ENCODE measurements at regions not wholly inside any gene's neighbourhood (a gene's known extent, or its start where the extent isn't known, plus 50 kb on each side); places are given as distances from the start of the nearest gene placed in this dataset.

- no peak overlapping the region for H2AK9ac ChIP-seq (replicated peaks; ENCODE audit: low read depth, low read length, poor library complexity)
- no peaks in the 10 kb centered on the region for H3K9me3 ChIP-seq (ENCODE audit: control insufficient read depth, insufficient read depth, low read length)
- H4K8ac ChIP-seq (ENCODE audit: low read depth in 2 of 2, low read length in 2 of 2): peak overlapping the region in 1 of 2 experiments; percentile 4; a peak in 1 of 4 replicates
- peak overlapping the region; percentile 56; the same call in 1 of the 2 replicates for H2AK5ac ChIP-seq (ENCODE audit: low read depth, low read length)
- no TSS peak for BruUV-seq (replicated peaks)
- POLR2A ChIA-PET (ENCODE audit: unreplicated experiment): no interaction called here
- in situ Hi-C loops (cut with MboI; ENCODE audit: low sequenced_read_pairs) (no loop called here), intact Hi-C loops (cut with micrococcal nuclease) (loop anchor here (5.0 to 10.0 kb wide), 2 partner anchors 421 to 471 kb away; no protein-coding TSS in a partner anchor), dilution Hi-C loops (cut with HindIII; ENCODE audit: low sequenced_read_pairs, unreplicated experiment) (no loop called here)
- WGBS, 2 experiments (ENCODE audit: extremely low coverage in 2 of 2, insufficient read length in 1 of 2): no CpG with 5 or more reads among the region's 1 CpG
- no peaks in the 10 kb centered on the region for H4K20me1 ChIP-seq (ENCODE audit: insufficient read depth, low read length)
- H4K91ac ChIP-seq (ENCODE audit: insufficient read depth, low read depth, low read length): peak overlapping the region; percentile 66; the same call in 1 of the 2 replicates
- peak overlapping the region; percentile 33; the same call in 1 of the 2 replicates for H3K23ac ChIP-seq (ENCODE audit: low read depth, low read length)
- peak overlapping the region; percentile 38 for H2BK120ac ChIP-seq (ENCODE audit: low read depth, low read length)
- TF ChIP-seq MAFK (IDR thresholded peaks at IDR 0.05; ENCODE audit: low read depth, low read length) (no peak), BHLHE40 (IDR thresholded peaks at IDR 0.05; ENCODE audit: low read depth, low read length) (0 out of 2 replicates have a peak, but pooled peaks have one; percentile 24)
- peak overlapping the region; percentile 85; the same call in 1 of the 2 replicates for H3K14ac ChIP-seq (replicated peaks; ENCODE audit: low read depth, low read length)
- H2AFZ ChIP-seq (replicated peaks; ENCODE audit: low read length, poor library complexity): no peak overlapping the region
- H3K36me3 ChIP-seq (ENCODE audit: control insufficient read depth, insufficient read depth, low read length): no peaks in the 10 kb centered on the region
- H3K56ac ChIP-seq (ENCODE audit: extremely low read depth, insufficient read depth, low read length): peak overlapping the region; percentile 12; the same call in 1 of the 2 replicates
- H3K9ac ChIP-seq (ENCODE audit: low read depth, low read length): no peak overlapping the region
- H4K5ac ChIP-seq (ENCODE audit: low read depth, low read length): 0 out of 2 replicates have a peak overlapping the region, but pooled peaks have one; percentile 59
- peaks cover 12% of the 10 kb centered on the region for H3K4me1 ChIP-seq (ENCODE audit: control insufficient read depth, insufficient read depth, low read length)
- peak overlapping the region; percentile 50; the same call in 1 of the 2 replicates for H3K4ac ChIP-seq (ENCODE audit: low read depth, low read length)
- H2BK15ac ChIP-seq (ENCODE audit: low read depth, low read length): peak overlapping the region; percentile 23; the same call in 2 of the 3 replicates
- H3K4me3 ChIP-seq (ENCODE audit: insufficient read depth, low read depth, low read length): no peak overlapping the region
- H3K18ac ChIP-seq (ENCODE audit: low read depth, low read length): peak overlapping the region; percentile 59; the same call in 1 of the 2 replicates
- peak overlapping the region; percentile 14; the same call in 1 of the 2 replicates for H2BK20ac ChIP-seq (ENCODE audit: low read depth, low read length)
- H3K4me2 ChIP-seq (ENCODE audit: low read depth, low read length): no peak overlapping the region
- CTCF ChIA-PET: interaction anchor here (0.9 kb wide), 1 partner anchor 17 kb away, joined by 4 read pairs; no protein-coding TSS in a partner anchor
- H2BK5ac ChIP-seq (ENCODE audit: low read depth, low read length, poor library complexity, severe bottlenecking): peak overlapping the region; percentile 27
- H3K9me1 ChIP-seq (ENCODE audit: insufficient read depth, low read length): no peaks in the 10 kb centered on the region
- H3K27ac ChIP-seq (ENCODE audit: insufficient read depth, low read length): no peak overlapping the region
- ATAC-seq (ENCODE audit: low read depth): peak; percentile 37
- peak; percentile 69 for DNase-seq
- no peaks in the 10 kb centered on the region for H3K79me1 ChIP-seq (ENCODE audit: low read depth in 1 of 2, low read length in 2 of 2)
- H3K27me3 ChIP-seq (ENCODE audit: control insufficient read depth, insufficient read depth, low read length): no peaks in the 10 kb centered on the region
These were observed 472.4 kb downstream of the ATP23 start for GRCh38 chr12:58413794-58414193.
